HCT116 (cell line): ENCODE measurements at regions not wholly inside any gene's neighbourhood (a gene's known extent, or its start where the extent isn't known, plus 50 kb on each side); places are given as distances from the start of the nearest gene placed in this dataset.

ENCODE experiments used
- ATAC-seq: fragments of 200-7000 bp; cut with Tn5 transposase; 2 replicates; pipeline ENCODE4 v1.9.1; 2020; ENCODE audit warnings: mild to moderate bottlenecking, moderate library complexity
- BruUV-seq: library from RNA; stranded (reverse); fragments of 400-500 nt; replicated peaks from 2 replicates; lab custom pipeline; 2021; lab: Mats Ljungman, UMichigan
- CTCF ChIA-PET: fragments of 300-600 bp; sonication (Branson Sonifier 250); formaldehyde crosslinking; loops from one replicate; lab custom pipeline; 2021; ENCODE audit warnings: antibody characterized with exemption; lab: Charles Lee
- POLR2A ChIA-PET: fragments of 300-600, 350-600 bp; sonication (Branson Sonifier 250); formaldehyde crosslinking; loops from one replicate; lab custom pipeline; 2021; ENCODE audit warnings: antibody characterized with exemption; lab: Charles Lee
- RAD21 ChIA-PET, 2 experiments: fragments of 300-600 bp; sonication (Branson Sonifier 250); formaldehyde crosslinking; loops; one replicate each; lab custom pipeline; 2023; ENCODE audit warnings: low total read pairs in 2 of 2; ENCODE audit not compliant: uncharacterized antibody in 2 of 2, unreplicated experiment in 2 of 2, low non-redundant PET in 1 of 2; lab: Charles Lee
- DNase-seq: peaks from one replicate; pipeline ENCODE4 v3.0.0-alpha.2; 2010; ENCODE audit warnings: low read depth, low spot score
- H2AFZ ChIP-seq: fragments of 200-600 bp; shearing (Covaris generic), sonication (generic); 2 replicates; pipeline ENCODE4 v1.6.1; 2017; ENCODE audit warnings: low read depth, mixed run types, mixed read lengths, antibody characterized with exemption, low read length; ENCODE audit not compliant: poor library complexity, severe bottlenecking
- H3K27ac ChIP-seq: 2 replicates; pipeline ENCODE4 v1.5.1; 2012; ENCODE audit warnings: low read depth, low read length
- H3K27me3 ChIP-seq: fragments of 200-600 bp; sonication (generic); 2 replicates; pipeline ENCODE4 v1.6.1; 2016; ENCODE audit warnings: mixed run types, low read length, mixed read lengths; ENCODE audit not compliant: insufficient read depth
- H3K36me3 ChIP-seq, 2 experiments: fragments of 200-500 bp in 1 of 2; fragments of 200-600 bp in 1 of 2; sonication (Bioruptor generic) in 1 of 2; sonication (generic) in 1 of 2; 2 replicates each; pipeline versions ENCODE4 v1.5.1 to v1.6.1; 2014 to 2016; ENCODE audit warnings: low read length in 2 of 2, inconsistent platforms in 1 of 2, mixed read lengths in 1 of 2, mixed run types in 1 of 2; ENCODE audit not compliant: insufficient read depth in 2 of 2, control insufficient read depth in 1 of 2
- H3K4me1 ChIP-seq, 2 experiments: fragments of 200-600 bp in 1 of 2; sonication (generic) in 1 of 2; 2 replicates each; pipeline versions ENCODE4 v1.5.1 to v1.6.1; 2012 to 2017; ENCODE audit warnings: low read length in 2 of 2, inconsistent platforms in 1 of 2, mild to moderate bottlenecking in 1 of 2, mixed read lengths in 1 of 2, mixed run types in 1 of 2, moderate library complexity in 1 of 2; ENCODE audit not compliant: insufficient read depth in 2 of 2, control insufficient read depth in 1 of 2
- H3K4me2 ChIP-seq: fragments of 200-600 bp; sonication (generic); 2 replicates; pipeline ENCODE4 v1.6.1; 2017; ENCODE audit warnings: mixed run types, low read length, mixed read lengths
- H3K4me3 ChIP-seq, 2 experiments: fragments of 200-600 bp in 1 of 2; sonication (generic) in 1 of 2; replicated peaks in 1 of 2; 2 replicates each; pipeline ENCODE4 v1.5.1; 2011 to 2016; ENCODE audit warnings: low read length in 2 of 2, control low read depth in 1 of 2, low read depth in 1 of 2, mild to moderate bottlenecking in 1 of 2, mixed read lengths in 1 of 2, mixed run types in 1 of 2
- H3K79me2 ChIP-seq: fragments of 200-600 bp; sonication (generic); 2 replicates; pipeline ENCODE4 v1.6.1; 2017; ENCODE audit warnings: mild to moderate bottlenecking, mixed run types, low read length, moderate library complexity, mixed read lengths; ENCODE audit not compliant: insufficient read depth
- H3K9ac ChIP-seq: fragments of 200-600 bp; sonication (generic); 2 replicates; pipeline ENCODE4 v1.6.1; 2016; ENCODE audit warnings: low read length, mixed read lengths
- H3K9me2 ChIP-seq: fragments of 200-600 bp; sonication (generic), shearing (Covaris generic); 2 replicates; pipeline ENCODE4 v1.6.1; 2017; ENCODE audit warnings: mixed run types, mild to moderate bottlenecking, moderate library complexity; ENCODE audit not compliant: insufficient read depth
- H3K9me3 ChIP-seq, 2 experiments: fragments of 200-500 bp in 1 of 2; fragments of 200-600 bp in 1 of 2; sonication (Bioruptor generic) in 1 of 2; sonication (generic) in 1 of 2; 2 replicates each; pipeline ENCODE4 v1.6.1; 2014 to 2017; ENCODE audit warnings: low read length in 2 of 2, mixed read lengths in 2 of 2, inconsistent platforms in 1 of 2, low read depth in 1 of 2, mild to moderate bottlenecking in 1 of 2, mixed run types in 1 of 2, moderate library complexity in 1 of 2; ENCODE audit not compliant: control insufficient read depth in 1 of 2, insufficient read depth in 1 of 2
- H4K20me1 ChIP-seq: fragments of 200-600 bp; sonication (generic), shearing (Covaris generic); 2 replicates; pipeline ENCODE4 v1.6.1; 2017; ENCODE audit warnings: mixed run types, mild to moderate bottlenecking, moderate library complexity; ENCODE audit not compliant: insufficient read depth
- ATF3 ChIP-seq: IDR thresholded peaks from 2 replicates; pipeline ENCODE4 v1.6.1; 2012
- CEBPB ChIP-seq: IDR thresholded peaks from 2 replicates; pipeline ENCODE4 v1.6.1; 2012; ENCODE audit warnings: low read depth
- EGR1 ChIP-seq: IDR thresholded peaks from 2 replicates; pipeline ENCODE4 v1.6.1; 2012; ENCODE audit warnings: low read depth
- EZH2 ChIP-seq: fragments of 200-600 bp; sonication (generic); IDR thresholded peaks from 2 replicates; pipeline ENCODE4 v1.6.1; 2017; ENCODE audit warnings: antibody characterized with exemption, mixed run types
- EZH2phosphoT487 ChIP-seq: fragments of 200-600 bp; IDR thresholded peaks from 2 replicates; pipeline ENCODE4 v1.6.1; 2018; ENCODE audit warnings: antibody characterized with exemption, borderline replicate concordance
- FOSL1 ChIP-seq: IDR thresholded peaks from 2 replicates; pipeline ENCODE4 v1.6.1; 2012; ENCODE audit warnings: low read depth
- JUND ChIP-seq: IDR thresholded peaks from 2 replicates; pipeline ENCODE4 v1.6.1; 2012
- POLR2A ChIP-seq: IDR thresholded peaks from 2 replicates; pipeline ENCODE4 v1.7.0; 2011; ENCODE audit warnings: borderline replicate concordance; ENCODE audit not compliant: insufficient read depth, insufficient read length; ENCODE audit errors: extremely low read depth
- RAD21 ChIP-seq: IDR thresholded peaks from 2 replicates; pipeline ENCODE4 v1.6.1; 2012; ENCODE audit warnings: low read depth, mild to moderate bottlenecking
- REST ChIP-seq: IDR thresholded peaks from 2 replicates; pipeline ENCODE4 v1.6.1; 2012; ENCODE audit warnings: low read depth
- ZFX ChIP-seq: fragments of 450-650 bp; IDR thresholded peaks from 2 replicates; pipeline ENCODE4 v1.6.1; 2017
- ZNF274 ChIP-seq: fragments of 200-500 bp; sonication (Bioruptor generic); IDR thresholded peaks from 2 replicates; pipeline ENCODE4 v1.6.1; 2014; ENCODE audit warnings: mild to moderate bottlenecking, low read depth, low read length, inconsistent platforms
- intact Hi-C: fragments of 100-400 bp; cut with micrococcal nuclease; formaldehyde crosslinking; loops from 2 replicates; pipeline ENCODE4 v1.10.0; 2022

- intact Hi-C loops: no loop called here
- Histone ChIP-seq H3K27me3 (no peaks in the 10 kb centered on the region), H3K4me1 (no peaks in the 10 kb centered on the region), H3K27ac (no peak overlapping the region), H3K79me2 (no peaks in the 10 kb centered on the region), H3K9me3 (peaks cover 0 to 4% of the 10 kb centered on the region in 2 experiments; a peak in 1 of 4 replicates), H3K36me3 (no peaks in the 10 kb centered on the region), H3K9me2 (no peaks in the 10 kb centered on the region), H3K4me2 (no peak overlapping the region), H4K20me1 (no peaks in the 10 kb centered on the region), H2AFZ (no peak overlapping the region), H3K4me3 (no peak overlapping the region), H3K9ac (no peak overlapping the region)
- ATAC-seq (no peak), DNase-seq (no peak)
- ChIA-PET RAD21 (no interaction called here), CTCF (no interaction called here), POLR2A (no interaction called here)
- no TSS peak for BruUV-seq
- TF ChIP-seq EZH2phosphoT487 (no peak), EGR1 (no peak), ZNF274 (no peak), CEBPB (no peak), ATF3 (no peak), JUND (no peak), ZFX (no peak), EZH2 (no peak), RAD21 (no peak), REST (no peak), POLR2A (no peak), FOSL1 (no peak)
These were observed 1781.3 kb upstream of the CELF4 start for GRCh38 chr18:39346916-39347315.
